DMS79 treated with DMSO at 0.1 percent for 48 hours (cell line): ENCODE measurements at regions not wholly inside any gene's neighbourhood (a gene's known extent, or its start where the extent isn't known, plus 50 kb on each side); places are given as distances from the start of the nearest gene placed in this dataset.
"Not testable (repeated sequence)": the region's sequence is repeated elsewhere in the genome, so short reads cannot be mapped to it uniquely, and the experiment has no call there.

Experiments used
- DNase-seq: peaks from one replicate; lab custom pipeline; 2025; lab: John Stamatoyannopoulos, UW

DNA sequence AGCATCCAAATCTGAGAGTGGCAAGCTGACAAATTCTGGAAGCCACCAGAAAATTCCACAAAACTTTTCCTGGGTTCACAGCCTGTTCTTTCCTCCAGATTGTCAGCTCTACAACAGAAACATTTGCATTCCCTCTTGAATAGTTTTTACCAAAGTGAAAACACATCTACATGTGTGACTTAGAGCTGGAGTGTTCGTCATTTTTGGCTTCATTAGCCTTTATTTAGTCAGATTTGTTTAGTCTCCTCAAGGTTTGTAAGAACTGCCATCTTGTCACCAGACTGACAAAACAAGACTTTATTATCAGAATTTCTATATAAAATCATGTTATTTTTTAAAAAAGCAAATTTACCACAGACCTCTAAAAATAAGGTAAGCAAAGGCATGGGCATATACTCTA, 347.3 kb downstream of the TRIM36 start:
- DNase-seq, result no peak

DNA sequence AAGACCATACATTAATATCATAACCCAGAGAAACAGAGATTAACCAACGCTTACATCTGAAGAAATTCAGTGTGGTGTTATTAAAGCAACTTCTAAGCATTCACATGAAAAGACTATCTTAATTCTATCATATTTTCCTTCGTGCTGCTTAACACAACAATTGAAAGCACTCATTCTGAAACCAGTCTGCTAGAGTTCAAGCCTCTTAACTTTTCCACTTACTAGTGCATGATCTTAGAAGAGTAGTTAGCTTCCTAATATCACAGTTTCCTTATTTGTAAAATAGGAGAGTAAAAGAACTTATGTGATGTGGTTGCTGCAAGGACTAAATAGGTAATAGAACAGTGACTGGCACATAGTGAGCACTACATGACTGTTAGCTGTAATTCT, 379.3 kb downstream of the TRIM36 start:
- no peak for DNase-seq

DNA sequence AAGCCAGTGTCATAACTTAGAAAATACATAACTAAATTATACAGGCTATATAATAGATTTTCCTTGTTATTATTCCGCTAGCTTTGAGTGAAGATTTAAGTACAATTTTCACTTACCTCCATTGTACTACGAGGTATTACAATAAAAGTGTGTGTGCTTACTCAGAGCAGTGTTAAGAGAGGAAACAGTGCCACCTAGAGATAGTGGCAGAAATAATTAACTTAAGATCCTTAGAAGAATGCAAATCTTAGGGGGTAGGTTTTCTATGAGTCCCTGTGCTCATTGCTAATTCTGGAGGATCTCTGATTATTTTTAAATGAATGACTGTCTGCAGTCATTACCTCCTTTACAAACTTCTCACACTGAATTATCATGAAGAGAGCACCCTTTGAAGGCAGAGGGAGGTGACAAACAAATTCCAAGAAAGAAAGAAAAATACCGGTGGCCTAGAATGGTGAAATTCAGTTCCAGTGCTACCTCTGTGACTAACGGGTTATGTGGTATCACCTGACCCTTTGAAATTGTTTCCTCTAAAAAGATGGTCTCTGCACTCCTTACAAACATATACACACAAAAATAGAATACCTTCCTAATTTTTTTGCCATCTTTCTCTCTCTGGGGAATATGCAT, 379.8 kb downstream of the TRIM36 start:
- DNase-seq, result no peak

DNA sequence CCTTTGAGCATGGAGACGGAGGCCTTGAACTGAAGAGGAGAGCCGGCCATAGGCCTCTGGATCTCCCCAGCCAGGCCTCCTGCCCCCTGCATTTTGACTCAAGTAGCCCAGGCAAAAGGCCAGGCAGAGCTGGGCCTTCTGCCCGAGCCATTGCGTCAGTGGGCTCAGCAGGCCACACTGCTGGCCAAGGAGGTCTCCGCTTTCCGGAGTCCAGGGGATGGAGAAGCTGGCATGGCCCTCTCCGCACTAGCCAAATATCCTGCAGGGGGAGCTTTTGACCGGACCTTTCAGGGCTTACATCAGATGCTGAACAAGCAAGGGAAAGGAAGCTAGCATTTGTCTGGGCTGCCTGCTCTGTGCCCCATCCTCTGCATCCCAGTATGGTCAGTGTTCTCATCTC, 386.8 kb downstream of the TRIM36 start:
- DNase-seq, result no peak

DNA sequence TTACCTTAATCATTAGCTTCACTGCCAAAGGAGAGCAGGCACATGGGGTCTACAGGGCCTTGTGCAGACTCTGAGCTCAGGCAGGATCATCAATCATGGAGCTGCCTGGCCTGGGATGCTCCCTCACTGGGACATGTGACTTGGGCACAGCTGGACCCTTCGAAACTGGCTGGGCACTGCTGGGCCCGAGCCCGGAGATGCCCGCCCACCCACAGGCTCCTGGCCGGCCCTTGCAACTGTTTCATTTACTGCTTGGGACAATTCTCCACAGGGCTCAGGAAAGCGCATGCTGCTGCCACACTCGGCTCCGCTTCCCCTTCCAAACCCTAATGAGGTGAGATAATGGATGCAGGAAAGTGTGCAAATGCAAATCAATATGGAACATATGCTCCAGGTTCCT, 387.5 kb downstream of the TRIM36 start:
- DNase-seq, result no peak

DNA sequence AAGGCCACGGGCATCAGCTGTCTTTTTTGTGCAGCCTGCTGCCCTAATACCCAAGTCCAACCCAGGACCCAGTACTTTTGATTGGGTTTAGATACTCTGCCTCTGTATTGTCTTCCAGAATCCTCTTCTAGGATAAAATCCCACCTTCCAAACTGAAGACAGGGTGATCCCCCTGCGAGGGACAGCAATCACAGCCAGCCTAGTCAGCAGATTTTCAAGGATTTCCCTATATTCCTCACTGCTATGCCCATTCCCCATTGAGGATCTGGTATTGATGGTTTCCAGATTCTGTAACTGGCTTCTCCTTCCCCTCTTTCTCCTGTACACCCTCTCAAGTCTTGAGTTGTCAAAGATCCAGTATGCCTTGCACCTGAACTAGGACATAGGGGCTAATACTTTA, 389.4 kb downstream of the TRIM36 start:
- DNase-seq, result no peak

DNA sequence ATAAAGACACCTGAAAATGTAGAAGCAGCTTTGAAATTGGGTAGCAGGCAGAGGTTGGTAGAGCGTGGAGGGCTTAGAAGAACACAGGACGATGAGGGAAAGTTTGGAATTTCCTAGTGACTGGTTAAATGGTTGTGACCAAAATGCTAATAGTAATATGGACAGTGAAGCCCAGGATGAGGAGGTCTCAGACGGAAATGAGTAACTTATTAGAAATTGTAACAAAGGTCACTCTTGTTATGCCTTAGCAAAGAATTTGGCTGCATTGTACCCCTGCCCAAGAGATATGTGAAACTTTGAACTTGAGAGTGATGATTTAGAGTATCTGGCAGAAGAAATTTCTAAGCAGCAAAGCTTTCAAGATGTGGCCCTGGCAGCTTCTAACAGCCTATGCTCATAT, 382.5 kb downstream of the KCNN2 start:
- DNase-seq, result no peak

DNA sequence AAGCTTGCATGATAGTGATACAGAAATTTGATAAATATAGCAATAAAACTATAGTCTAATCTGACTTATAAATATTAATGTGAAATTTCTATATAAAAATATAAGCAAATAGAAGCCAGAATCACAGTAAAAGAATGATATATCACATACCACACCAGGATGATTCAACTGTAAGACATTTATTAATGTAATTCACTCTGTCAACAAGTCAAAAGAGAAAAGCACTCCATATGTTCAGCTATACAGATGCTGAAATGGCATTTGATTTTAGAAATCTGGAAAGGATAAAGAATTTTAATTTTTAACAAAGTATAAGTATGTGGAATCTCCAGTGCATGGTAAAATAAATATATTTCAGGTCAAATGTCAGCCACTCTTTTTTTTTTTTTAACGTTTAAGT, 372.4 kb downstream of the KCNN2 start:
- DNase-seq, result no peak

DNA sequence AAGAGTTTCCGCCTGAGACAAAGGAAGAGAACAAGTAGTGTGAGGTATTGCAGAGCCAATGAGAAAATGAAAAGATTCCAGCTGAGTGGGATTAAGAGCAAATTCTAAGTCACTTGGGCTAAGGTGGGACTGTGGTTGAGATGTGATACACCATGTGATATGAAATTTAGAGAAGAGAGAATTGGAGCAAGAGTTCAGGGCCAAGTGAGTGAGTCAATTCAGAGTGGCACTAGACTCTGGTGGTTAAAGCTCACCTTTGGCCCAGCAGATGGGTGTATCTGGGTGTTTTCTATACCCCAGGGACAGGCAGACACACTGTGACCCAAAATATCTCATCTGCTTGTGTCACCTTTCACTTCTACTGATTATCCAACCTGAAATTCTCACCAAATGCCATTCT, 368.1 kb downstream of the KCNN2 start:
- DNase-seq, result no peak

DNA sequence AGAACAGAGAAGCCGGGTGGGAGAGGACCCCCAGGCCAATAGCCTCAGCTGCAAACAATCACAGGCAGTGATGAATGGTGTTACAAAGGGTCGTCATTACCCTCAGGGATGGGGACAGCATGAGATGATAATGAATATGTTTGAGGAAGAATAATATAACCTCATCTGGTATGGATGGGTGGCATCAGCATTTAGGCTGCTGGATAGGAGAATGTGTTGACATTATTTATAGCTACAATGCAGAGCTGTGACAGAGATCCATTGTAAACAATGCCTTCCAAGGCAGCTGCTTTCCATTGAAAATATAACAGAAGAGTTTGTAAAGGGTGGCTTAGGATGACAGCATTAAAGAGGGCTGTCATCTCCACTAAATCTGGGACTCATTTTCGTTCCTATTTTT, 365.5 kb downstream of the KCNN2 start:
- DNase-seq, result no peak

DNA sequence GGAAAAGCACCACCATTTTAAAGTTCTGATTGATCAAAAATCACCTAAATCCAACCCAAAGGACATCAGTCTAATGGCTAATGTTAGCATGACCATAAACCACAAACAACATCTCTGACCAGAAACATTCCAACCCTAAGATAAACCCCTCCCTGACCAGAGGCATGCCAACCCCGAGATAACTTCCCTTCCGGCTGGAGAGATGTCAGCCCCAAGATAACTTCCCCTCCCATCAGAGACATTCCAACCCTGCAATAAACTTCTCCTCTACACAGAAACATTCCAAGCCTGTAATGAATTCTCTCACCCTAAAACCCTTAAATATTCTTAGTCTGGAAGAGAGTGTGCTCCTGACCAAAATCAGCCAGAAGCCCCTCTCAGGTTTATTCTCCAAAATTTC, 364.3 kb downstream of the KCNN2 start:
- no peak for DNase-seq

DNA sequence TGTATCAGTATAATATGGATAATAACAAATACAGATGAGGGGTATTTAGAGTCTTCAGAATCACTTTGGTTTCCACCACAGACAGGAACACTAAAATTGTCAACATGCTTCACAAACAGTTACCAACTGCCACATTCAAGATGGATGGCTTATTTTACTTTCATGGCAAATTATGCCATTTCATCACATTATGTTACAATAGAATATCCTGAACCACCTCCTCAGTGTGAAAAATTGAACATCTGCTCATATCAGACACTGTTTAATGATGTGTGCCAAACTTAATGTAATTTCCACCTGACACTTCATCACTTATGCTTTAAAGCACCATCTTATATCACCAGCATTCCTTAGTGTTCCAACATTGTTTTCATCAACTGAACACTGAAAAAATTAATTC, 357.4 kb downstream of the KCNN2 start:
- DNase-seq, result no peak

DNA sequence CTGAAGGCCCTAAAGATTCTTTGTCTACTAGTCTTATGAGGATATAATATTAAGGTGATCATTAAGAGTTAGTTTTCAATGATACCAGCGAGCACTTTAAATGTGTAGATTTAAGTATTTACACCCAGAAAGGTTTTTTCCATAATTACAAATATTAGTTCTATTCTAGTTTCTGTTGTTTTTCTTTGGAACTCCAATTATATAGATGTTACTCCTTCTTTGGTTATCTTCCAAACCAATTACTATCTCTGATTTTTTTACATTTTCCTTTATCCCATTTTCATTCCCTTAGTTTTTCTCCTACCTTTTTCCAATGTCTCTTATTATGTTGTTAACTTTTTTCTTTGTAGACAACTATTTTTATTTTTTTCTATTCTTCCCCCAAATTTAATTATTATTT, 355.1 kb downstream of the KCNN2 start:
- no peak for DNase-seq

DNA sequence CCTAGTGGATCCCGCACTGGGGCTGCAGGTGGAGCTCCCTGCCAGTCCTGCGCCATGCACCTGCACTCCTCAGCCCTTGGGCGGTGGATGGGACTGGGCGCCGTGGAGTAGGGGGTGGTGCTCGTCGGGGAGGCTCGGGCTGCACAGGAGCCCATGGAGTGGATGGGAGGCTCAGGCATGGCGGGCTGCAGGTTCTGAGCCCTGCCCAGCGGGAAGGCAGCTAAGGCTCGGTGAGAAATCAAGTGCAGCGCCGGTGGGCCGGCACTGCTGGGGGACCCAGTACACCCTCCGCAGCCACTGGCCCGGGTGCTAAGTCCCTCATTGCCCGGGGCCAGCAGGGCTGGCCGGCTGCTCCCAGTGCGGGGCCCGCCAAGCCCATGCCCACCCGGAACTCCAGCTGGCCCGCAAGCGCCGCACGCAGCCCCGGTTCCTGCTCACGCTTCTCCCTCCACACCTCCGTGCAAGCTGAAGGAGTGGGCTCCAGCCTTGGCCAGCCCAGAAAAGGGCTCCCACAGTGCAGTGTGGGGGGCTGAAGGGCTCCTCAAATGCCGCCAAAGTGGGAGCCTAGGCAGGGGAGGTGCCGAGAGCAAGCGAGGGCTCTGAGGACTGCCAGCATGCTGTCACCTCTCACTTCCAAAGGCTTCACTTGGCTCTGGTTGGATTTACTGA, 342.5 kb downstream of the KCNN2 start:
- not testable (repeated sequence) for DNase-seq

DNA sequence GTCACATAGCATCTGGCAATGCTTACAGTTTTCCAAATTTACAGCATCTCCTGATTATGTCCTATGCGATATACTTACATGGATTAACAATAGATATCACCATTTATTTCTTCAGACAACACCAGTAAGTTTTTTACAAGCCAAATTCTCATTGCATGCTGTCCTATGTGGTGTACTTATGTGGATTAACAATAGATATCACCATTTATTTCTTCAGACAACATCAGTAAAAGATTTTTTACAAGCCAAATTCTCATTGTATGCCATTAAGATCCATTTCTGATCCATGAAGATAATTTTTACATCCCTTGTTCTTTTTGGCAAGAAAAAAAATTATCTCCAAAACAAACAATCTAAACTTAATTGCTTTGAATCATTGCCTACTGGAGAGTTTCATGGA, 340.9 kb downstream of the KCNN2 start:
- no peak for DNase-seq

DNA sequence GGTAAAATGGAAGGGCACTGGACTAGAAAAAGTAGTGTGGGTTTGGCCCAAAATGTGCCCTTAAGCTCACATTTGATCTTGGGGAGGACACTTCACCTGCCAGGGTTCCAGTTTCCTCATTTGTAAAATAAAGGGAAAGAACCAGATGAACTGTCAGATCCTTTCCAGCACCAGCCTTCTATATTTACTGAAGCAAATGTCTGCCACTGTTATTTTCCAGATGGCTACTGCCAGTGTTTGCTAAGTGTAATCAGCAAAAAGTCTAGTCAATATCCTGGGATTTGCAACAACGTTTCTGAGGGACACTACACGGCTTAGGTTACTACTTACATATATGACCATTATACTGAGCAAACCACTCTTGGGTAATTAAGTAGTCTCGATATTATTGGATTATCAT, 340.3 kb downstream of the KCNN2 start:
- no peak for DNase-seq

DNA sequence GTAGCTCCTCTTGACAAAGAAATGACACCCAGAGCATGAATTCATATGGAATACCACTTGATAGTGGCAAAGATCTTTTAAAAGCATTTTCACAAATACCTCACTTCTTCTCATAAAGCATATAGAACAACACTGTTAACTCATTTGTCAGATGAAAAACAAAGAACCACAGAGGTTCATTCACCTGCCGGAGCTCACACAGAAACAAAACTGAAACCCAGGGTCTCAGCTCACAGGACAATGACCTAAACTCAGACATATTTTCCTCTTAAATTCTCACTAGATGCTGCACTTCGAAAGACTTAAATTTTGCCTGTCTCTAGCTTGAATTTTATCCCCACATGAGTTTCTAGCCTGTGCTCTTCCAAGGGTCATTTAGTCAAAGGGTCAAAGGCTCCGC, 339.0 kb downstream of the KCNN2 start:
- DNase-seq, result no peak

DNA sequence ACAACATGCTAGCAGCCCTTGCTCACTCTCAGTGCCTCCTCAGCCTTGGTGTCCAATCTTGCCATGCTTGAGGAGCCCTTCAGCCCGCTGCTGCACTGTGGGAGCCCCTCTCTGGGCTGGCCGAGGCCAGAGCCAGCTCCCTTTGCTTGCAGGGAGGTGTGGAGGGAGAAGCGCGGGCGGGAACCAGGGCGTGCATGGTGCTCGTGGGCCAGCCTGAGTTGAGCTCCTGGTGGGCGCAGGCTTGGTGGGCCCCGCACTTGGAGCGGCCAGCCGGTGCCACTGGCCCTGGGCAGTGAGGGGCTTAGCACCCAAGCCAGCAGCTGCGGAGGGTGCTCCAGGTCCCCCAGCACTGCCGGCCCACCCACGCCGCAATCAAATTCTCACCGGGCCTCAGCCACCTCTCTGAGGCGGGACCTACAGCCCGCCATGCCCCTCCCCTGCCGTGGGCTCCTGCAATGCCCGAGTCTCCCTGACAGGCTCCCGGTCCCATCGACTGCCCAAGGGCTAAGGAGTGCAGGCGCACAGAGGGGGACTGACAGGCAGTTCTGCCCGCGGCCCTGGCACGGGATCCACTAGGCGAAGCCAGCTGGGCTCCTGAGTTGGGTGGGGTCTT, 333.5 kb downstream of the KCNN2 start:
- no peak for DNase-seq

DNA sequence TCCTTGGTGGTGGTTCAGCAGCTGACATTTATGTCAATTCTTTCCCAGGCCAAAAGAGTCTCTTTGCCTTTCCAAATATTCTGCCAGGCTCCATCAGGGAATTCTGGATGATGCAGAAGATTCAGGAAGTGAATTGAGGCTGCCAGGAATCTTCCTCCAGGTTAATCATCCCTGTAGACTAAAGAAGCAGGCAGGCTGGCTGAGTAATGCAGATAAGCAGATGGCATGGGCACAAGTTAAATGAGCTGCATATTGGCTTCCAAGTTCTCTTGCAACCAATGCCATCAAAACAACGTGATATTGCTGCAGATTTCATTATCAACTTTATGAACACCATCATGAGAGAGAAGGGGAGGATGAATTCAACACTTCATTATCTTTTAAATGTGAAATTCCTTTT, 324.5 kb downstream of the KCNN2 start:
- DNase-seq, result no peak

DNA sequence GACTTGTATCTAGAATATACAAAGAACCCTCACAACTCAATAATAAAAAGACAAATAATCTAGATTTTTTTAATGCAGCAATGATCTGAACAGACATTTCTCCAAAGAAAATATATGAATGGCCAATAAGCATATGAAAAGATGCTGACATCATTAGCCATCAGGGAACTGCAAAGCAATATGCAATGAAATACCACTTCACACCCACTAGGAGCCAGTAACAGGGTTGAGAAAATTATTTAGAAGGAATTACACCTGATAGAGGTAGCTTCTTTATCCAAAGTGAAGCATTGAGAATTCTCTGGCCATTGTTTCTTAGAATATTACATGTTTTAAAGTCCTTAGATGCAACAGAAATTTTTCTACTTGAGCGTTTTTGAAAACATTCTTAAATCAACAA, 316.9 kb downstream of the KCNN2 start:
- DNase-seq, result no peak

DNA sequence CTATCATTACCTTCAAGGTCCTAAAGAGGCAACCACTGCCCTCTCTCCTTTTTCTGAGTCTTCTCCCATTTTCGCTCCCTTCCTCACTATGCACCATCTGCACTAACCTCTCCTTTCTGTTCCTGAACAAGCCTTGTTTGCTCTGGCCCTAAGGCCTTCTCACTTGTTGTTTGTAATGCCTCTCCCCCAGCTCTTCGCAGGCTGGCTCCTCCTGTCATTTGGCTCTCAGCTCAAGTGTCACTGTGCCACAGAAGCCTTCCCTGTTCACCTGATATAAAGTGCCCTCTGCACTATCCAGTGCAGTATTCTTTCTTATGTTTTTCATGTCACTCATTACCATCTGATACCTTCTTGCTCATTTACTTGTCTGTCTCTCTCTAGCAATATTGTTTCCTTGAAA, 303.7 kb downstream of the KCNN2 start:
- no peak for DNase-seq

DNA sequence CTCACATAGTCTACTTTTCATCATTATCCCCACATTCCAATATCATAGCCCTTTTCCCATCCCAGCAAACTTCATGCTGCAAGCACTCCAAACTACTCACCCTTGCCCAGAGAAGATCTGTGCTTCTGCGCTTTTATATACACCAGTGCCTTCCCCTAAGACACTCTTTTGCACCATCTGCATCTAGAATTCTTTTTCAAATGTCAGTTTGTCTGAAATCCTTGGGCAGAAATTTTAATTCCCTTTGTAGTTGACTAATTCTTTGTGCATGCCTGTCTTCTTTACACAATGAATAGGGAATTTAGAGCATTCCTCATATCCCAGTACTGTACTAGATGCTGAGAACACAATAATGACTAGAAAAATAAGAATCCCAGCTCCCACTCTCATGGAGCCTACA, 298.9 kb downstream of the KCNN2 start:
- no peak for DNase-seq

DNA sequence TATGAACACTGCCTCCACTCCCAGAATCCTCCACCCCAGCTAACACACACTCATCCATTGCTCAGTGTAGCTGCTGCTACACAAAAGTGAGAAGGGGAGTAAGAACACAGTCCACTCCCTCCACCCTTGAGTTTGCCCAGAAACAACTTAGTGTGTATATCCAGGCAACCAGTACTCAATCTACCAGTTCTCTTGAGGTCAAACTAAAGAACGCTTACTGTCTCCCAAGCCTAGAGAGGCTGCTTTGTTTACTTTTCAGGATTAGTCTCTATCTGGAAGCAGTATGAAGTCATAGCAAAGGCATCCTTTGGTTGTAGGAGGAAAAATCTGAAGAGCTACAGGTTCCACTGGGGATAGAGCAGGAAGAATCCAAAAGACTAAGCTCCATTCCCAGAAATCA, 296.3 kb downstream of the KCNN2 start:
- DNase-seq, result no peak
